Naive thymus-derived CD4-positive, alpha-beta T cell (primary cell): ENCODE measurements at regions not wholly inside any gene's neighbourhood (a gene's known extent, or its start where the extent isn't known, plus 50 kb on each side); places are given as distances from the start of the nearest gene placed in this dataset.

Experiments
- ATAC-seq: fragments of 150-1000 bp; cut with Tn5 transposase; 2 replicates; pipeline ENCODE4 v1.10.0; 2021; ENCODE audit warnings: mild to moderate bottlenecking, moderate library complexity
- CTCF ChIA-PET: fragments of 350-600 bp; sonication (Branson Sonifier 250); formaldehyde crosslinking; loops from one replicate; lab custom pipeline; 2021; ENCODE audit warnings: antibody characterized with exemption; lab: Charles Lee
- POLR2A ChIA-PET: fragments of 350-600 bp; sonication (Branson Sonifier 250); formaldehyde crosslinking; loops from one replicate; lab custom pipeline; 2021; ENCODE audit warnings: antibody characterized with exemption, inconsistent platforms; lab: Charles Lee
- DNase-seq, 9 donors: peaks; one replicate each; pipeline versions ENCODE4 v3.0.0 to v3.0.0-alpha.2; 2020 to 2022; ENCODE audit warnings: mixed read lengths in 1 of 9
- H3K27ac ChIP-seq: one replicate; pipeline ENCODE4 v1.7.0; 2013; ENCODE audit warnings: mild to moderate bottlenecking, low read depth, low read length, moderate library complexity
- H3K27me3 ChIP-seq, 2 donors: one replicate each; pipeline ENCODE4 v1.7.0; 2013; ENCODE audit warnings: low read length in 2 of 2, mild to moderate bottlenecking in 2 of 2, moderate library complexity in 2 of 2; ENCODE audit not compliant: control insufficient read depth in 2 of 2, insufficient read depth in 2 of 2
- H3K36me3 ChIP-seq, 3 experiments: 1 replicate in 2 of 3; 2 replicates in 1 of 3; pipeline ENCODE4 v1.7.0; 2013; ENCODE audit warnings: low read length in 3 of 3, mild to moderate bottlenecking in 3 of 3, moderate library complexity in 1 of 3; ENCODE audit not compliant: insufficient read depth in 3 of 3, control insufficient read depth in 2 of 3
- H3K4me1 ChIP-seq, 2 donors: one replicate each; pipeline ENCODE4 v1.7.0; 2013; ENCODE audit warnings: low read length in 2 of 2, mild to moderate bottlenecking in 2 of 2, moderate library complexity in 1 of 2; ENCODE audit not compliant: control insufficient read depth in 2 of 2, insufficient read depth in 2 of 2
- H3K4me3 ChIP-seq: 2 replicates; pipeline ENCODE4 v1.7.0; 2013; ENCODE audit warnings: mild to moderate bottlenecking, low read length
- H3K9me3 ChIP-seq, 3 experiments: 1 replicate in 2 of 3; 2 replicates in 1 of 3; pipeline ENCODE4 v1.7.0; 2013; ENCODE audit warnings: low read length in 3 of 3; ENCODE audit not compliant: control insufficient read depth in 2 of 3
- H3K27ac Mint-ChIP-seq, 9 donors: one replicate each; pipeline ENCODE4 v1.8.0; 2020 to 2022; ENCODE audit warnings: mixed read lengths in 9 of 9, mild to moderate bottlenecking in 8 of 9, moderate library complexity in 5 of 9, inconsistent platforms in 2 of 9
- H3K27me3 Mint-ChIP-seq, 5 donors: one replicate each; pipeline ENCODE4 v1.8.0; 2021 to 2022; ENCODE audit warnings: mixed read lengths in 5 of 5, mild to moderate bottlenecking in 1 of 5
- H3K36me3 Mint-ChIP-seq, 5 donors: one replicate each; pipeline ENCODE4 v1.8.0; 2020 to 2022; ENCODE audit warnings: mixed read lengths in 5 of 5, mild to moderate bottlenecking in 3 of 5, inconsistent platforms in 1 of 5
- H3K4me1 Mint-ChIP-seq, 7 donors: one replicate each; pipeline ENCODE4 v1.8.0; 2020 to 2022; ENCODE audit warnings: mixed read lengths in 7 of 7, mild to moderate bottlenecking in 3 of 7, inconsistent platforms in 1 of 7
- H3K4me3 Mint-ChIP-seq, 10 donors: one replicate each; pipeline ENCODE4 v1.8.0; 2020 to 2022; ENCODE audit warnings: mild to moderate bottlenecking in 10 of 10, mixed read lengths in 10 of 10, moderate library complexity in 6 of 10, inconsistent platforms in 2 of 10
- H3K9me3 Mint-ChIP-seq, 11 donors: one replicate each; pipeline ENCODE4 v1.8.0; 2020 to 2022; ENCODE audit warnings: mixed read lengths in 11 of 11, mild to moderate bottlenecking in 4 of 11, inconsistent platforms in 1 of 11, moderate library complexity in 1 of 11
- intact Hi-C, 2 donors: fragments of 100-400 bp; cut with micrococcal nuclease; formaldehyde crosslinking; loops; one replicate each; pipeline ENCODE4 v1.15.1; 2023

- no peaks in the 10 kb centered on the region for H3K36me3 ChIP-seq
- H3K4me1 Mint-ChIP-seq, result no peaks in the 10 kb centered on the region
- H3K27me3 Mint-ChIP-seq, result no peaks in the 10 kb centered on the region
- no peaks in the 10 kb centered on the region for H3K27me3 ChIP-seq
- H3K36me3 Mint-ChIP-seq, result no peaks in the 10 kb centered on the region
- no peak overlapping the region for H3K4me3 ChIP-seq
- H3K27ac Mint-ChIP-seq, result no peak overlapping the region
- ChIA-PET CTCF (no interaction called here), POLR2A (no interaction called here)
- H3K4me3 Mint-ChIP-seq, result no peak overlapping the region
- intact Hi-C loops, result no loop called here
- no peaks in the 10 kb centered on the region for H3K9me3 ChIP-seq
- no peak for ATAC-seq
- H3K9me3 Mint-ChIP-seq, result peaks cover 0 to 3% (median 0%) of the 10 kb centered on the region in 11 donors
- no peak overlapping the region for H3K27ac ChIP-seq
- no peak for DNase-seq
- H3K4me1 ChIP-seq, result no peaks in the 10 kb centered on the region
Observed at GRCh38 chr2:2673406-2673805, 342.3 kb upstream of the MYT1L start.

GRCh38 chr2:2672249-2672648, 341.2 kb upstream of the MYT1L start:
- intact Hi-C loops, result no loop called here
- ChIA-PET POLR2A (no interaction called here), CTCF (no interaction called here)
- H3K36me3 Mint-ChIP-seq, result no peaks in the 10 kb centered on the region
- H3K4me1 Mint-ChIP-seq, result no peaks in the 10 kb centered on the region
- H3K4me3 ChIP-seq, result no peak overlapping the region
- no peak overlapping the region for H3K4me3 Mint-ChIP-seq
- H3K9me3 Mint-ChIP-seq, result peaks cover 0 to 3% (median 0%) of the 10 kb centered on the region in 11 donors
- ATAC-seq, result no peak
- no peaks in the 10 kb centered on the region for H3K27me3 ChIP-seq
- H3K27me3 Mint-ChIP-seq, result no peaks in the 10 kb centered on the region
- no peak overlapping the region for H3K27ac Mint-ChIP-seq
- no peaks in the 10 kb centered on the region for H3K9me3 ChIP-seq
- no peaks in the 10 kb centered on the region for H3K4me1 ChIP-seq
- H3K27ac ChIP-seq, result no peak overlapping the region
- DNase-seq, result no peak
- no peaks in the 10 kb centered on the region for H3K36me3 ChIP-seq

GRCh38 chr2:2671826-2672225, 340.8 kb upstream of the MYT1L start:
- H3K4me1 ChIP-seq, result no peaks in the 10 kb centered on the region
- no peaks in the 10 kb centered on the region for H3K27me3 ChIP-seq
- CTCF ChIA-PET, result no interaction called here
- Mint-ChIP-seq H3K27me3 (no peaks in the 10 kb centered on the region), H3K27ac (no peak overlapping the region), H3K9me3 (peaks cover 0 to 3% (median 0%) of the 10 kb centered on the region in 11 donors), H3K4me3 (no peak overlapping the region), H3K36me3 (no peaks in the 10 kb centered on the region), H3K4me1 (no peaks in the 10 kb centered on the region)
- no peak overlapping the region for H3K27ac ChIP-seq
- ATAC-seq (no peak), DNase-seq (no peak)
- no peaks in the 10 kb centered on the region for H3K36me3 ChIP-seq
- H3K9me3 ChIP-seq, result no peaks in the 10 kb centered on the region
- POLR2A ChIA-PET, result no interaction called here
- intact Hi-C loops, result no loop called here
- no peak overlapping the region for H3K4me3 ChIP-seq

GRCh38 chr2:2669316-2669715, 338.2 kb upstream of the MYT1L start:
- no peaks in the 10 kb centered on the region for H3K4me1 Mint-ChIP-seq
- no peaks in the 10 kb centered on the region for H3K27me3 Mint-ChIP-seq
- POLR2A ChIA-PET, result no interaction called here
- Histone ChIP-seq H3K36me3 (no peaks in the 10 kb centered on the region), H3K4me1 (no peaks in the 10 kb centered on the region), H3K27ac (no peak overlapping the region), H3K9me3 (no peaks in the 10 kb centered on the region), H3K4me3 (no peak overlapping the region), H3K27me3 (no peaks in the 10 kb centered on the region)
- intact Hi-C loops, result no loop called here
- no peak overlapping the region for H3K4me3 Mint-ChIP-seq
- H3K27ac Mint-ChIP-seq, result no peak overlapping the region
- CTCF ChIA-PET, result no interaction called here
- peaks cover 0 to 3% (median 0%) of the 10 kb centered on the region in 11 donors for H3K9me3 Mint-ChIP-seq
- no peak for ATAC-seq
- no peak for DNase-seq
- H3K36me3 Mint-ChIP-seq, result no peaks in the 10 kb centered on the region

GRCh38 chr2:2668681-2669265, 337.7 kb upstream of the MYT1L start:
- intact Hi-C loops, result no loop called here
- H3K4me3 ChIP-seq, result no peak overlapping the region
- H3K4me1 Mint-ChIP-seq, result no peaks in the 10 kb centered on the region
- H3K36me3 Mint-ChIP-seq, result no peaks in the 10 kb centered on the region
- ChIA-PET POLR2A (no interaction called here), CTCF (no interaction called here)
- DNase-seq (no peak), ATAC-seq (no peak)
- H3K9me3 ChIP-seq, result no peaks in the 10 kb centered on the region
- H3K27ac ChIP-seq, result no peak overlapping the region
- H3K36me3 ChIP-seq, result no peaks in the 10 kb centered on the region
- H3K27me3 ChIP-seq, result no peaks in the 10 kb centered on the region
- no peak overlapping the region for H3K4me3 Mint-ChIP-seq
- no peak overlapping the region for H3K27ac Mint-ChIP-seq
- H3K4me1 ChIP-seq, result no peaks in the 10 kb centered on the region
- H3K27me3 Mint-ChIP-seq, result no peaks in the 10 kb centered on the region
- H3K9me3 Mint-ChIP-seq, result peaks cover 0 to 3% (median 0%) of the 10 kb centered on the region in 11 donors

GRCh38 chr2:2667690-2668089, 336.6 kb upstream of the MYT1L start:
- POLR2A ChIA-PET, result no interaction called here
- H3K4me3 Mint-ChIP-seq, result no peak overlapping the region

GRCh38 chr2:2665834-2666133, 334.7 kb upstream of the MYT1L start:
- ATAC-seq (no peak), DNase-seq (no peak)
- Mint-ChIP-seq H3K27me3 (no peaks in the 10 kb centered on the region), H3K4me3 (no peak overlapping the region), H3K4me1 (no peaks in the 10 kb centered on the region), H3K36me3 (no peaks in the 10 kb centered on the region), H3K27ac (no peak overlapping the region), H3K9me3 (peaks cover 0 to 1% (median 0%) of the 10 kb centered on the region in 11 donors)
- Histone ChIP-seq H3K4me3 (no peak overlapping the region), H3K4me1 (no peaks in the 10 kb centered on the region), H3K27me3 (no peaks in the 10 kb centered on the region), H3K27ac (no peak overlapping the region), H3K9me3 (no peaks in the 10 kb centered on the region), H3K36me3 (no peaks in the 10 kb centered on the region)
- intact Hi-C loops, result no loop called here
- ChIA-PET CTCF (no interaction called here), POLR2A (no interaction called here)

More at GRCh38 chr2:2667690-2668089, 336.6 kb upstream of the MYT1L start:
- Histone ChIP-seq H3K4me3 (no peak overlapping the region), H3K27me3 (no peaks in the 10 kb centered on the region), H3K27ac (no peak overlapping the region), H3K4me1 (no peaks in the 10 kb centered on the region), H3K36me3 (no peaks in the 10 kb centered on the region), H3K9me3 (no peaks in the 10 kb centered on the region)
- ATAC-seq (no peak), DNase-seq (no peak)
- Mint-ChIP-seq H3K36me3 (no peaks in the 10 kb centered on the region), H3K27ac (peak overlapping the region in 1 of 9 donors; percentile 39), H3K4me1 (no peaks in the 10 kb centered on the region), H3K27me3 (no peaks in the 10 kb centered on the region), H3K9me3 (peaks cover 0 to 3% (median 0%) of the 10 kb centered on the region in 11 donors)
- CTCF ChIA-PET, result no interaction called here
- intact Hi-C loops, result no loop called here
